ENCODE measurements at regions not wholly inside any gene's neighbourhood (a gene's known extent, or its start where the extent isn't known, plus 50 kb on each side); places are given as distances from the start of the nearest gene placed in this dataset.

GRCh38 chr17:77354670-77355455, 214.1 kb downstream of the SEC14L1 start (continued):
- peak; percentile 89 for TF ChIP-seq NR2F6 (IDR thresholded peaks at IDR 0.05)
- TF ChIP-seq NR2F6 (CRISPR knock-in tag; IDR thresholded peaks at IDR 0.05): peak; percentile 96
- peak; percentile 35; the same call in 1 of the 2 replicates for TF ChIP-seq ZNF274 (CRISPR knock-in tag; IDR thresholded peaks at IDR 0.05)
- TF ChIP-seq ZHX2 (IDR thresholded peaks at IDR 0.05; ENCODE audit: low read depth): peak; percentile 84; the same call in 1 of the 2 replicates
- TF ChIP-seq ZHX2 (CRISPR knock-in tag; IDR thresholded peaks at IDR 0.05; ENCODE audit: borderline replicate concordance): no peak
- peak; percentile 77 for TF ChIP-seq ZBTB43 (CRISPR knock-in tag; conservative IDR thresholded peaks at IDR 0.05)
- TF ChIP-seq LBX2 (CRISPR knock-in tag; IDR thresholded peaks at IDR 0.05; ENCODE audit: borderline replicate concordance): peak; percentile 71; the same call in 1 of the 2 replicates
- TF ChIP-seq MATR3 (CRISPR knock-in tag; IDR thresholded peaks at IDR 0.05): no peak
- TF ChIP-seq GLMP (CRISPR knock-in tag; IDR thresholded peaks at IDR 0.05; ENCODE audit: borderline replicate concordance): no peak
- TF ChIP-seq SPEN (CRISPR knock-in tag; IDR thresholded peaks at IDR 0.05; ENCODE audit: low read depth): peak; percentile 90
- TF ChIP-seq TBX2 (CRISPR knock-in tag; IDR thresholded peaks at IDR 0.05; ENCODE audit: borderline replicate concordance): peak; percentile 93
- no peak for TF ChIP-seq ZNF530 (CRISPR knock-in tag; IDR thresholded peaks at IDR 0.05; ENCODE audit: low read depth)
- TF ChIP-seq SSRP1 (CRISPR knock-in tag; IDR thresholded peaks at IDR 0.05): peak; percentile 76; the same call in 1 of the 2 replicates
- TF ChIP-seq ZFY (CRISPR knock-in tag; IDR thresholded peaks at IDR 0.05): peak; percentile 81
- peak; percentile 67; the same call in 1 of the 2 replicates for TF ChIP-seq ZNF121 (CRISPR knock-in tag; IDR thresholded peaks at IDR 0.05)
- no peak for TF ChIP-seq ZNF296 (CRISPR knock-in tag; conservative IDR thresholded peaks at IDR 0.05)
- TF ChIP-seq PHF21A (CRISPR knock-in tag; IDR thresholded peaks at IDR 0.05): peak; percentile 81; the same call in 1 of the 2 replicates
- TF ChIP-seq RXRB (CRISPR knock-in tag; IDR thresholded peaks at IDR 0.05; ENCODE audit: borderline replicate concordance): peak; percentile 100
- TF ChIP-seq TFDP1 (CRISPR knock-in tag; IDR thresholded peaks at IDR 0.05; ENCODE audit: borderline replicate concordance): peak; percentile 62; the same call in 1 of the 2 replicates
- peak; percentile 72 for TF ChIP-seq NCOA2 (CRISPR knock-in tag; IDR thresholded peaks at IDR 0.05)
- no peak for TF ChIP-seq ZNF589 (CRISPR knock-in tag; conservative IDR thresholded peaks at IDR 0.05)

Measured in HepG2 (cell line).